NCI-H82 treated with DMSO at 0.1 percent for 48 hours (cell line): ENCODE measurements at regions not wholly inside any gene's neighbourhood (a gene's known extent, or its start where the extent isn't known, plus 50 kb on each side); places are given as distances from the start of the nearest gene placed in this dataset.

Experiments
- DNase-seq: peaks from one replicate; lab custom pipeline; 2025; ENCODE audit not compliant: unreplicated experiment; lab: John Stamatoyannopoulos, UW

DNA sequence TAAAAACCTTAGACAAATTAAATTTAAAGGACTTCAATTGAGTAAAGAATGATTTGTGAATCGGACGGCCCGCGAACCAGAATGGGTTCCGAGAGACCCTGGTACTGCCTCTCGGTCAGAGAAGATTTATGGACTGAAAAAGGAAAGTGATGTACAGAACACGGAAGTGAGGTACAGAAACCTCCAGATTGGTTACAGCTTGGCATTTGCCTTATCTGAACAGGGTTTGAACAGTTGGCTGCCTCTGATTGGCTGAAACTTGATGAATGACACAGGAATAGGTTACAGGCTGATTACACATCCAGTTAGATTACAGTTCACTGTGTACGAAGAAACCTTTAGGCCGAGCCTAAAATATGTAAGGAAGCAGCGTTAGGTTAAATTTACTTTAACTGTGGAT is 156.5 kb upstream of the EGFLAM start:
- no peak for DNase-seq

- DNase-seq: no peak
Measured at GRCh38 chr5:38099205-38100168, 158.9 kb upstream of the EGFLAM start.

DNA sequence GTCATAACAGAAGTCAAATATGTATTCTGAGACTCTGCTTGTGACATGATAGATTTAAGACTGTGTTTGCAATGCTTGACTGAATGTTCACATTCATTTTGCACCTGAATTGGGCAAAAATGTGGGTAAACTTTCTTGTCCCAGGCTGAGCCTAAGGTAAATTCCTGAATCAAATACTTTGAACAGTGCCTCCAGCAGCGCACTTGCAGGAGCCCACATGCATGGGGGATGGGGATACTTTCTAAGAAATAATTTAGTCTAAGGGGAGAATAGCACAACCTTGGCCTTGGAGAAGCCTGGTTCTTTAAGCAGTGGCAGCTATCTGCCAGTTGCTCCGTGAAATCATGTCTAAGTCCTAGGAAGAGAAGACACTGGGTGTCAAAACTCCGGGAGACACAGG is 163.5 kb upstream of the EGFLAM start:
- no peak for DNase-seq

GRCh38 chr5:38093855-38094254 is 164.5 kb upstream of the EGFLAM start:
- no peak for DNase-seq

GRCh38 chr5:38086777-38087176 is 171.6 kb upstream of the EGFLAM start:
- no peak for DNase-seq

DNA sequence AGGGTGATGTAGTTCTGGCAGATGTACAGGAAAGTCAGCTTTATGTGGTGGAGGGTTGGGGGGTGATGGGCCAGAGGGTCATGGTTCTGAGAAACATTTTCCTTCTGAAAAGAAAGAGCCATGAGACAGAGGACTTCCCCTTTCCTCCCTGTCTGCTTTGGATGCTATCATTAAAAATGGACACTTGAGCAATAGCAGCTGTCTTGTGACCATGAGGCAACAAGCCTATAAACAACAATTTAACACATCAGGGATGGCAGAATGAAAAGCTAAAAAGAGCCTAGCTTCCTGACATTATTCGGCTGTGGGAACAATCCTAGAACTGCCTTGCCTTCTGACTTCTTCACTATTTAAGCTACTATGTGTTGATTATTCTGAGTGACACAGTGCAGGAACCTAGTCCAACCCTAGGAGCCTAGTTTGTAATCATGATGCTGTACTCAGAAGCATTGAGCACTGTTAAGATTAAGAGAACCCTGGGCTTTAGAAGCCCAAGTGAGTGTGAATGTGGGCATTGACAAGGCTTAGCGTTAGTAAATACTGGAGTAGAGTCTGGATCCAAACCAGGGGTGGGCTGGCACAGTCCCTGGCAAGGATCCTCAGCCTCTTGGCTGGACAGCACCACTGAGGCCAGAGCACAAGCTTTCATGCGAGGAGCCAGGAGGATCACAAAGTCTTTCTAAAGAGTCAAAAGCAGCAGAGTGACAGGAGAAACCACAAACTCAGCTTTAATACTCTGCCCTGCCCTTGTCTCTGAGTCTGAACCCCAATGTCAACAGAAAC is 178.5 kb upstream of the EGFLAM start:
- DNase-seq: no peak

- no peak for DNase-seq
Measured at GRCh38 chr5:38078161-38078560, 180.2 kb upstream of the EGFLAM start.

- DNase-seq: no peak
Measured at GRCh38 chr5:38077652-38078051, 180.7 kb upstream of the EGFLAM start.

GRCh38 chr5:38071831-38072694 is 186.3 kb upstream of the EGFLAM start:
- no peak for DNase-seq

DNA sequence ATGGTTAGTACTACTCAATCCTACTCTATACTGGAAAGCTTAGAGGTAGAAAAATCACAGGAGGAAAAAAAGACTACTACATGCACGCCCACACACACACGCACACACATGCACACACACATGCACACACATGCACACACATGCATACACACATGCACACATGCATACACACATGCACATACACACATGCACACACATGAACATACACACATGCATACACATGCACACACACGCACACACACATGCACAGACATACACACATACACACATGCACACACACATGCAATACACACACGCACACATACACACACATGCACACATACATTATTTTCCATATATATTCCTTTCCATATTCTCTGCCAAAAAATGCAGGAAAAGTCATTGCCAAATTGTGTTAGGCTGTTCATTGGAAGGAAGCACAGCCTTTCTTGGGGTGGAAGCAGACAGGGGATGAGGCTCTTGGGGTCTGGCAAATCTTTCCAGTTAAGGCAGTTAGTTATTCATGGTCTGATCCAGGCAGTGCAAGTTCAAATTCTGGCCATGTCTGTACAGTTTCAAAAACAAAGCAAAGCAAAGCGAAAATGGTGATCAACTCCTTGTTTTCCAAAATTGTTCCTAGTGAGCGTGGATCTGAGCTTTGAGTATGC is 187.9 kb upstream of the EGFLAM start:
- no peak for DNase-seq

- DNase-seq: no peak
Measured at GRCh38 chr5:38069360-38069759, 189.0 kb upstream of the EGFLAM start.

- no peak for DNase-seq
Measured at GRCh38 chr5:38060354-38060753, 198.0 kb upstream of the EGFLAM start.

- DNase-seq: no peak
Measured at GRCh38 chr5:38059876-38060275, 198.5 kb upstream of the EGFLAM start.

GRCh38 chr5:38051711-38052511 is 206.4 kb upstream of the EGFLAM start:
- DNase-seq: no peak

DNA sequence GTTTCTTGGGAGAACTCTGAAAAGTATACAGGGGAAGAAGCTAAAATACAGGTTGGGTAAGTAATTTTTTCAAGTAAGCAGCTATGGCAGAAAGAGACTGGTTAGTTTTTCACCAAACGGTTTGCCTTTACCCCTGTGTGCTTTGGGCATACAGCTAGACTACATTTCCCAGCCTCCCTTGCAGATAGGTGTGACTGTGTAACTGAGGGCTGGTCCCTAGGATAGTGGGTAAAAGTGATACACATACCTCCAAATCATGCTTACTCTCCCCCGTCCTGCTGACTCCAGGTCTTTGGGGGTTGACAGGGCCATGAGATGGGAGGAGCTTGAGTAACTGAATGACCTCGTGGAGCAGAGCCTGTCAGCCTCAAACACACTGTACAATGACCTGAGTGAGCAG is 208.6 kb upstream of the GDNF start:
- DNase-seq: no peak

GRCh38 chr5:38046103-38046502 is 206.3 kb upstream of the GDNF start:
- DNase-seq: no peak

GRCh38 chr5:38045446-38045845 is 205.6 kb upstream of the GDNF start:
- no peak for DNase-seq

- no peak for DNase-seq
Measured at GRCh38 chr5:38039826-38040225, 200.0 kb upstream of the GDNF start.

DNA sequence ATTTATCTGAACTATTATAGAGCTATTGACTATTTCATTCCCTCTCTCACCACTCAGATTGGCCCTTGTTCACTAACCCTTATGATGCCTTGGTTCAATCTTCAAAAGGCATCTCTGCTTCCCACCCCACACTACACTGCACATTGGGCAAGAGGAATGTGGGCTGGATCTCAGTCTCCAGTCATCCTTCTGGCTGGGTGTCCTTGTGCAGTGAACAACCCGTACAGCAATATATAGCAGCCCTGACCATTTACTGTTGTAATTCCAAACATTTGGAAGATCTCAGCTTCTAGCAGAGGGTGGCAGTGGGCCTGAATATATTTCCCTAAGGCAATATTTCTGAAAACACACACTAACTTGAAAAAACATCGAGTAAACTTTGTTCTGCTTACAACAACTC is 199.2 kb upstream of the GDNF start:
- DNase-seq: no peak

- DNase-seq: no peak
Measured at GRCh38 chr5:38036765-38037164, 196.9 kb upstream of the GDNF start.
